SJCRH30 (cell line): ENCODE measurements at regions not wholly inside any gene's neighbourhood (a gene's known extent, or its start where the extent isn't known, plus 50 kb on each side); places are given as distances from the start of the nearest gene placed in this dataset.
"Not testable (repeated sequence)": the region's sequence is repeated elsewhere in the genome, so short reads cannot be mapped to it uniquely, and the experiment has no call there.

Source experiments
- DNase-seq, 2 experiments: peaks; one replicate each; pipeline ENCODE4 v3.0.0-alpha.2; 2015 to 2020
- H3K27ac ChIP-seq: fragments of 250-450 bp; sonication (Bioruptor Pico); 2 replicates; pipeline ENCODE4 v1.5.1; 2020; ENCODE audit warnings: mild to moderate bottlenecking, moderate library complexity
- H3K27me3 ChIP-seq: fragments of 250-450 bp; sonication (Bioruptor Pico); 2 replicates; pipeline ENCODE4 v1.5.1; 2020; ENCODE audit warnings: mild to moderate bottlenecking, moderate library complexity
- H3K36me3 ChIP-seq: fragments of 250-450 bp; sonication (Bioruptor Pico); 2 replicates; pipeline ENCODE4 v1.5.1; 2020; ENCODE audit warnings: mild to moderate bottlenecking, moderate library complexity
- H3K4me1 ChIP-seq: fragments of 250-450 bp; sonication (Bioruptor Pico); 2 replicates; pipeline ENCODE4 v1.5.1; 2020; ENCODE audit warnings: mild to moderate bottlenecking, moderate library complexity
- H3K4me3 ChIP-seq: fragments of 250-450 bp; sonication (Bioruptor Pico); 2 replicates; pipeline ENCODE4 v1.5.1; 2020; ENCODE audit warnings: mild to moderate bottlenecking, moderate library complexity
- H3K9me3 ChIP-seq: fragments of 250-450 bp; sonication (Bioruptor Pico); replicated peaks from 2 replicates; pipeline ENCODE4 v1.5.1; 2020; ENCODE audit warnings: mild to moderate bottlenecking, moderate library complexity

GRCh38 chr5:126014676-126015075, 408.5 kb upstream of the GRAMD2B start:
- H3K9me3 ChIP-seq, result no peaks in the 10 kb centered on the region
- H3K27me3 ChIP-seq, result no peaks in the 10 kb centered on the region
- DNase-seq, result no peak
- H3K36me3 ChIP-seq, result no peaks in the 10 kb centered on the region
- no peak overlapping the region for H3K27ac ChIP-seq
- H3K4me3 ChIP-seq, result no peak overlapping the region
- H3K4me1 ChIP-seq, result no peaks in the 10 kb centered on the region

- H3K27ac ChIP-seq, result no peak overlapping the region
- no peak for DNase-seq
- H3K27me3 ChIP-seq, result no peaks in the 10 kb centered on the region
Measured at GRCh38 chr5:126015235-126016181, 407.7 kb upstream of the GRAMD2B start.

GRCh38 chr5:126016256-126016655, 407.0 kb upstream of the GRAMD2B start:
- Histone ChIP-seq H3K27ac (no peak overlapping the region), H3K9me3 (no peaks in the 10 kb centered on the region), H3K36me3 (no peaks in the 10 kb centered on the region), H3K27me3 (no peaks in the 10 kb centered on the region), H3K4me3 (no peak overlapping the region), H3K4me1 (no peaks in the 10 kb centered on the region)
- DNase-seq, result no peak

More at GRCh38 chr5:126015235-126016181, 407.7 kb upstream of the GRAMD2B start:
- no peaks in the 10 kb centered on the region for H3K4me1 ChIP-seq
- no peaks in the 10 kb centered on the region for H3K9me3 ChIP-seq
- no peaks in the 10 kb centered on the region for H3K36me3 ChIP-seq
- H3K4me3 ChIP-seq, result no peak overlapping the region

- Histone ChIP-seq H3K27me3 (no peaks in the 10 kb centered on the region), H3K4me1 (no peaks in the 10 kb centered on the region), H3K4me3 (no peak overlapping the region), H3K27ac (no peak overlapping the region), H3K9me3 (no peaks in the 10 kb centered on the region), H3K36me3 (no peaks in the 10 kb centered on the region)
- DNase-seq, result no peak
Measured at GRCh38 chr5:126017096-126017495, 406.1 kb upstream of the GRAMD2B start.

- H3K27ac ChIP-seq, result no peak overlapping the region
- no peaks in the 10 kb centered on the region for H3K36me3 ChIP-seq
- peaks cover 6% of the 10 kb centered on the region; the same call in 1 of the 2 replicates for H3K4me1 ChIP-seq
- H3K4me3 ChIP-seq, result no peak overlapping the region
- DNase-seq, result peak; percentile 9 to 30
- no peaks in the 10 kb centered on the region for H3K27me3 ChIP-seq
- H3K9me3 ChIP-seq, result no peaks in the 10 kb centered on the region
Measured at GRCh38 chr5:126020770-126021169, 402.4 kb upstream of the GRAMD2B start.

GRCh38 chr5:126023994-126024441, 399.2 kb upstream of the GRAMD2B start:
- H3K4me3 ChIP-seq, result no peak overlapping the region
- H3K27me3 ChIP-seq, result no peaks in the 10 kb centered on the region
- peaks cover 8% of the 10 kb centered on the region; the same call in 1 of the 2 replicates for H3K9me3 ChIP-seq
- H3K36me3 ChIP-seq, result no peaks in the 10 kb centered on the region
- H3K4me1 ChIP-seq, result peaks cover 6% of the 10 kb centered on the region; the same call in 1 of the 2 replicates
- no peak for DNase-seq
- no peak overlapping the region for H3K27ac ChIP-seq

- Histone ChIP-seq H3K36me3 (no peaks in the 10 kb centered on the region), H3K27me3 (no peaks in the 10 kb centered on the region), H3K4me3 (no peak overlapping the region), H3K9me3 (peaks cover 10% of the 10 kb centered on the region; the same call in 1 of the 2 replicates), H3K27ac (no peak overlapping the region), H3K4me1 (peaks cover 9% of the 10 kb centered on the region)
- no peak for DNase-seq
Measured at GRCh38 chr5:126027149-126027548, 396.1 kb upstream of the GRAMD2B start.

GRCh38 chr5:126027652-126028051, 395.6 kb upstream of the GRAMD2B start:
- Histone ChIP-seq H3K27ac (no peak overlapping the region), H3K27me3 (no peaks in the 10 kb centered on the region), H3K9me3 (peaks cover 10% of the 10 kb centered on the region; the same call in 1 of the 2 replicates), H3K4me3 (no peak overlapping the region), H3K36me3 (no peaks in the 10 kb centered on the region), H3K4me1 (peaks cover 10% of the 10 kb centered on the region)
- no peak for DNase-seq

- no peak for DNase-seq
Measured at GRCh38 chr5:126028336-126028735, 394.9 kb upstream of the GRAMD2B start.

GRCh38 chr5:126029282-126029681, 393.9 kb upstream of the GRAMD2B start:
- H3K4me1 ChIP-seq, H3K27me3 ChIP-seq, H3K36me3 ChIP-seq, DNase-seq, H3K4me3 ChIP-seq, H3K27ac ChIP-seq: not testable (repeated sequence)
- peaks cover 10% of the 10 kb centered on the region; the same call in 1 of the 2 replicates for H3K9me3 ChIP-seq

More at GRCh38 chr5:126028336-126028735, 394.9 kb upstream of the GRAMD2B start:
- Histone ChIP-seq H3K36me3 (no peaks in the 10 kb centered on the region), H3K27me3 (no peaks in the 10 kb centered on the region), H3K9me3 (peaks cover 10% of the 10 kb centered on the region; the same call in 1 of the 2 replicates), H3K27ac (no peak overlapping the region), H3K4me1 (peaks cover 10% of the 10 kb centered on the region), H3K4me3 (no peak overlapping the region)

- Histone ChIP-seq H3K27me3 (no peaks in the 10 kb centered on the region), H3K9me3 (peaks cover 10% of the 10 kb centered on the region; the same call in 1 of the 2 replicates), H3K36me3 (no peaks in the 10 kb centered on the region), H3K4me3 (no peak overlapping the region), H3K4me1 (peaks cover 4% of the 10 kb centered on the region; the same call in 1 of the 2 replicates), H3K27ac (no peak overlapping the region)
- no peak for DNase-seq
Measured at GRCh38 chr5:126030698-126031097, 392.5 kb upstream of the GRAMD2B start.

GRCh38 chr5:126031989-126032716, 391.1 kb upstream of the GRAMD2B start:
- Histone ChIP-seq H3K9me3 (peaks cover 10% of the 10 kb centered on the region; the same call in 1 of the 2 replicates), H3K36me3 (no peaks in the 10 kb centered on the region), H3K4me1 (peaks cover 4% of the 10 kb centered on the region; the same call in 1 of the 2 replicates), H3K27me3 (no peaks in the 10 kb centered on the region), H3K27ac (no peak overlapping the region), H3K4me3 (no peak overlapping the region)
- DNase-seq, result peak; percentile 50 to 58

- Histone ChIP-seq H3K9me3 (no peaks in the 10 kb centered on the region), H3K27me3 (no peaks in the 10 kb centered on the region), H3K36me3 (no peaks in the 10 kb centered on the region), H3K27ac (peak overlapping the region; percentile 83), H3K4me3 (peak overlapping the region; percentile 20), H3K4me1 (peaks cover 21% of the 10 kb centered on the region)
- peak; percentile 13 to 64 for DNase-seq
Measured at GRCh38 chr5:126043688-126044087, 379.5 kb upstream of the GRAMD2B start.

GRCh38 chr5:126044111-126044668, 379.0 kb upstream of the GRAMD2B start:
- DNase-seq, result peak; percentile 71 to 90
- Histone ChIP-seq H3K27ac (peak overlapping the region; percentile 83), H3K4me3 (peak overlapping the region; percentile 20), H3K4me1 (peaks cover 21% of the 10 kb centered on the region), H3K27me3 (no peaks in the 10 kb centered on the region), H3K9me3 (no peaks in the 10 kb centered on the region), H3K36me3 (no peaks in the 10 kb centered on the region)
